ENCODE measurements at regions not wholly inside any gene's neighbourhood (a gene's known extent, or its start where the extent isn't known, plus 50 kb on each side); places are given as distances from the start of the nearest gene placed in this dataset.

DNA sequence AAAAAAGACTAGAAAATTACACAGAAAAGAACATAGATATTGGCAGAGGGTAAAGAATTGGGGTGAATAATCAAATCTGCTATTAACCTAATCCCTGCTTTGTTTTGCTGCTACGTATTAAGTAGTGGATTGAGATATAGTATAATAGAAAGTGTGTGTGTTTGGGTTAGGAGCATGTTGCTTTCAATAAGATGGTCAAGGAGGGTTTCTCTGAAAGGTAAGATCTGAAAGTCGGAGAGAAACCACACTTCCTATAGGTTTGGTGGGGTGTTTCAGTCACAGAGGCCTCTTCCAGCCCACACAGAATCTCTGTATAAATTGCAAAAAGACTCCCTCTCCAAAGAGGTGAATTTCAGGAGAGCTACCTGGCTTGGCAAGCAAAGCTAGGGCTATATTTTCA, 345.7 kb upstream of the SATB1 start:
- DNase-seq: no peak

DNA sequence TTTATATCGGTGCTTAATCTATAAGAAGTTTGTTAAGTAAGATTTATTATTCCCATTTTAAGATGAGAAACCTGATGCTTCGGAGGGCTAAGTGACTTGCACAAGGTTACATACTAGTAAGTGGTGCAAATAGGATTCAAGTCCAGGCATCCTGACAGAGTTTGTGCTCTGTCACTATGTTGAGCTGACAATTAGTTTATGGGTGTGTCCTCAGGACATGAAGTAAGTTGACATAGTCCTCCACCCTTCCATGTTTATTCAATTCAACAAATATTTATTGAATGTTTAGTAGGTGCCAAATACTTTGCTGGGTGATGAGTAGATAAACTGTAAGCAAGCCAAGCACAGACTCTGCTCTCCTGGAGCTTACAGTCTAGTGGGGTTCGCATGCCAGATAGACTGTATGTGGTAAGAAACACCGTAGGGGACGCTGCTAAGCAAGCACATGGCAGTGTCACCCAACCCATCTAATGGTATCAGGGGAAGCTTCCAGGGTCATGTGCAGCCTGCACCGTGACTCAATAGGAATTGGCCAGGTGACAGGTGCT, 342.7 kb upstream of the SATB1 start:
- no peak for DNase-seq

DNA sequence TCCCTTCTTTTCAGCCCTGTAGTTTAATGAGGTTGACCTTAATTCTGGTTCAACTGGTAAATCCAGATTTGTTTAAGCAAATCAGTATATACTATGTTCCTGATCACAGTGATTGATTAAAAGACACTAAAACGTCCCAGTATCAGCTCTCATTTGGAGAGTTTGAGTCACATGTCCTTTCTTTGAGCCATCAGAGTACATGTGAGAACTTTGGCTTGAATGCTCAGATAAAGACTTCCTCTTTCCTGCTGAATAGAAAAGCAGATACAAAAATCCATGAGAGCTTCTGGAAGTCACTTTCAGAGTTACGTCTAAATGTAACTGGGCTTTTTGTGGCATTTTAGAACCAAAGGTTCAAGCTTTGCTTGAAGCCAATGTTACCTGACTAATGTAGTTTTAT, 341.8 kb upstream of the SATB1 start:
- DNase-seq: no peak

DNA sequence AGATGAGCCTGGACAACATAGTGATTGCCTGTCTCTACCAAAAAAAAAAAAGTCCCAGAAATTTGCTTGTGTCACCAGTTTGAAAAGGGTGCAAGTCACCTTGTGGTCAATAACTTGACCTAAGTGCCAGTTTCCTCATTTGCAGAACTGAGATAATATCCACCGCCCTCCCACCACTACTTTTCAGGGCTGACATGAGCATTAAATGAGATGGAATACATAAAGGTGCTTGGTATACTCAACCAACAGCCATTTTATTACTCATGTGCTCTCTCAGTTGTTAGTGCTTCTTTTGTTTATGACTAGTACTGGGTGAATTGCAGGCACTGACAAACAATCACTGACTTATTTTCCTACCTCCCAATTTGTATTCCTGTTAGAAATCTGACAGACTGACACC, 340.5 kb upstream of the SATB1 start:
- DNase-seq: no peak

DNA sequence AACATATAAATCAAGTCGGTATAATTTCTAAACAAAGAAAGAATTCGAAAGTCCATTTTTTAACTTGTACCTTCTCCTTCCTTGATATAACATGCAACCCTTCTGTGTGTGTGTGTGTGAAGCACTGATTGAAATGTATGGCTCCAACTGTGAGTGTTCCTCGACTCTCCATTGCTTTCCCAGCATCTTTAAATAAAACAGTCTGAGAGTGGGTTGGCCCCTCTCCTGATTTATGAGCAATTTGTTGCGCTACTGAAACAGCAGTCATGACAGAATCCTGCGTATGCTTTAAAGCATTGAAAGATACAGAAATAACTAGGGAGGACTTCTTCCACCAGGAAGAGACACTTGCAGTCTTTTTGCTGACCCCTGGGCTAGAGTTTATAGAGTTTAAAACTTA, 340.0 kb upstream of the SATB1 start:
- DNase-seq: no peak

DNA sequence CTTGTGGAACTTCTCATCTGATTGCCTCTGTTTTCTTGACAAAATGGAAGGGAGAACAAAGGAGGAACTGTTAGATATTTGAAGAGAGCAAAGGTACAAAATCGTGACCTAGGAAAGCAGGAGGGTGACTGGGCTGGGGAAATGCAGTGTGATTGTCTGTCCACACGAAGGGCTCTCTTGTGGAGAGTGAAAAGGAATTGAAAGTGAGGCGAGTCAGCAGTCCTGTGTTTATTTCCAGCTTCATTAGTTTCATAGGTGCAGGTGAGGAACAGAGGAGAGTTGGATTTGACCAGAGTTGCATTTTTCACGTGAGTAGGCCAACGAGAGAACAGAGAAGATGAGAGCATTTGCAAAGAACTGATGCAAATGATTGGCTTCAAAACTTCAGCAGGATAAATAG, 336.4 kb upstream of the SATB1 start:
- no peak for DNase-seq

DNA sequence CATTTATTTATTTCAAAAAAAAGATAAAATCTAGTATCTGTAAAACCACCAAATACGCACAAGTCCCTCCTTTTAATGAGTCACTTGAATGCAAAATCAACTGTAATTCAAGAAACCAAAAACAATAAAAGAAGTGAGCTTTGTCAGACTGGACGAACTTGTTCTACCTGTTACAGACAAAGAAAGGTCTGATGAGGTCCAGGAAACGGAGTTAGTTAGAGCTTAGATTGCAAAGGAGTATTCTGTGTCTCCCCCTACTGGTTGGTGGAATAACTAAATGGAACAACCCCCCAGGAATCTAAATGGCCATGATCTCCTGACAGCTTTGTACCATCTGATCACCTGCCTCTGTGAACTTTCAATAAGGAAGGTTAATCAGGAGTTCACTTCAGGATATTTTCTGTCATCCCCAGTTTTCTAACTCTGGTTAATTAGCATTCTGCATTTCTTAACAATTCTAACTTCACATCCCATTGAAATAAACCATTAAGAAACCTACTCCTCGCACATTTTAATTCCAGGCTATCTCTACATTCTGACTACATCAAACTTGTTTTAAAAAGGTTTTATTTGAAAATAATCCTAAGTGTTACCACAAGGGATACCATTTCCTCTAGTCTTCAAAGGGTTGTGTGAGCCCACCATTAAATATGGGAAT, 333.0 kb upstream of the SATB1 start:
- peak; percentile 86 for DNase-seq

DNA sequence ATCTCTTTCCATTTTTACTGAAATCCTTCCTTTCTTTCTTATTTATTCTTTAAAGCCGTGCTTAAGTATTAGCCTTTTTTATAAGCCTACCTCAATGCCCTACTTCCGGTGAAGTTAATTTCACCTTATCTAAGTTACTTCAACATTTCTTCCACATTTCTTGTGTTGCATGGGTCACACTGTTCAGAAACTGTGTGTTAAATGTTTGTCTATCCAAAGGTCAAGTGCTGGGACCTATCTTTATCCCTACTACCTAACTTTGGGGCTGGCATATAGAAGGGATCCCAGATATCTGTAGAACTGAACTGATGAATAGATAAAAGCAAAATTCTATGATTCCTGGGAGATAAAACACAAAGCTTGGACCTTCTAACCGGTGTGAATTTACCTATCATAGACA, 332.3 kb upstream of the SATB1 start:
- DNase-seq: no peak

DNA sequence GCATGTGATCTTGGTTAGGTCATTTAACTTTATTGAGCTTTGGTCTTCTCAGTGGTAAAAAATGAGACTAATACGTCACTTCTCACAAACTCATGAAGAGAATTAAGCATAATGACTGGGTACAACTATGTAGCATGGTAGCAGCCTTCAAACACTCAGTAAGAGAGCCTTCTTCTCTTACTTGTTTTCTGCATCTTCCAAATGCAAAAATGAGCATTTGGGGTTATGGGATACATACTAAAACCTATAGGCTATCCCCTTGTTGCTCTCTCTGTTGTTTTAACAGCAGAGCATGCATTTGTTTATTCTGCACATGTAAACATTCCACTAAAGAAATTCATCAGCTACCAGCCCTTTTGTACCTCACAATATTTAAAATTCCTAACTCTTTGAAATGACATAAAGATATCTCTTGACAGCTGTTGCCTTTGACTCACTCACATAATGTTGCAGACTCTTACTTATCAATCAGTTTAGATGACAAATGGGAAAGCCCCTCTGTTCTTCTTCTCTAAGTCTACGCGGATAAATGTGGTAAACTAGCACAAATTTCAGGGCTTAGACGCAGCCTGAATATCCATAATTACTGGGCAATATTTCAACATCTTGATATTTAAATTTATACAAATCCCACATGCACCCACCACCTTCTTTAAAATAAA, 327.3 kb upstream of the SATB1 start:
- DNase-seq: no peak

DNA sequence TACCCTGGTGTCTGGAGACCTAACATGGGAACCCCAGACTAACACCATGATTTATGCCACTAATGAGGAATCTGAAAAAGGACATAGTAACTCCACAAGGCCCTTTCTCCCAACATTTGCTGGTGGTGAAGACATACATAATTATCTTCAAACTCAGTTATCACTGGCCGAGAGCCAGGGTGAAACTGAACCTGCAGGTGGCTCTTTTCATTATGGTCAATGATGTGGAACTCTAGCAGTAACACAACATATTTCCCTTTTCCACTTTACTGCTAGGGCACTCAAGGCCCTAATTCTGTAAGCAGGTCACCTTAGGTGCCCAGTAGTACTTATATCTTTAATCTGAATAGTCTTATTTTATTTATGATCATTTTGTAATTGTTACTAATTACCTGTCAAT, 326.4 kb upstream of the SATB1 start:
- DNase-seq: no peak

DNA sequence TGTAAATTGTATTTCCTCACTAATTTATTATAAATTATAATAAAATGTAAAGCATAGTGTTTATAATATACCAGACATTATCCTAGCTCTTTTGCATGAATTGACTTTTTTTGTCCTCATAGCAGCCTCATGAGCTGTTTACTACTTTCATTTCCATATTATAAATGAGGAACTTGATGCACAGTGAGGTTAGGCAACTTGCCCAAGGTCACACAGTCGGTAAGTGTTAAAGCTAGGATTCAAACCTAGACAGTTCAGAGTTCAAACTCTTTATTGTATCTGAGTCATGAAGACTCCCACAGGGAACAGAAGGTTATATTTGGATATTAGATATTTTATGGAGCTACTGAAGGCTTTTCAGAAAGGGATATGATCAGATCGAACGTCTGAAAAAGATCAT, 322.2 kb upstream of the SATB1 start:
- no peak for DNase-seq

DNA sequence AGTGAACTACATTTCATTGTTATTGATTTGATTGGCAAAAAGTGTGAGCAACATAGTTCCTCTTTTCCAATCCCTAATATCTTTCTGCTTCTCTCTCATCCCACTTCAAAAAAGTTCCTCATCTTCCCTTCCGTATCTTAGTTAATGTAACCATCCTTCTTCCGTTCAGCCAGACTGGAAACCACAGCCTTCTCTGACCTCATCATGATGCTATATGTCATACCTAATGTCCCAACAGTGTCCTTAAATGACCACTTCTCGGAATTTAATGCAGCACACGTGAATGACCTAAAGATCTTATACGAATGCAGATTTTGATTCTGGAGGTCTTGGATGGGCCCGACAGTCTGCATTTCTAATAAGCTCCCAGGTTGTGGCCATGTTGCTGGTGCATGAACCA, 320.3 kb upstream of the SATB1 start:
- DNase-seq: no peak

DNA sequence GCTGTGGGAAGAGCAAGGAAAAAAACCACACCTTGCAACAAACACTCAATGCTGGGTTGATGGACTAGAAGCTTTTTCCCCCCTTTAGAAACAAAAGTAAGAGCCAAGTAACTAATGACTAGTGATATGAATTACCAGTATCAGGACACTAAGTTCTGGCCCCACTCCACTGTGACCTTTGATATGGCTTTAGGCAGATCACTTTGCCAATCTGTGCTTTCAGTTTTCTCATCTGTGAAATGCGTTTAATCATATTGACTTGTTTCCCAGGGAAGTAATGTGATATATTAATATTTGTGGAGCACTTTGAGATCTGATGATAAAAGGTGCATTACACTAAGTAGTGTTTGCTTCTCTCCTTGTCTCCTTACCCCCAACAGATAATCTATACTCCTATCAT, 319.3 kb upstream of the SATB1 start:
- no peak for DNase-seq

DNA sequence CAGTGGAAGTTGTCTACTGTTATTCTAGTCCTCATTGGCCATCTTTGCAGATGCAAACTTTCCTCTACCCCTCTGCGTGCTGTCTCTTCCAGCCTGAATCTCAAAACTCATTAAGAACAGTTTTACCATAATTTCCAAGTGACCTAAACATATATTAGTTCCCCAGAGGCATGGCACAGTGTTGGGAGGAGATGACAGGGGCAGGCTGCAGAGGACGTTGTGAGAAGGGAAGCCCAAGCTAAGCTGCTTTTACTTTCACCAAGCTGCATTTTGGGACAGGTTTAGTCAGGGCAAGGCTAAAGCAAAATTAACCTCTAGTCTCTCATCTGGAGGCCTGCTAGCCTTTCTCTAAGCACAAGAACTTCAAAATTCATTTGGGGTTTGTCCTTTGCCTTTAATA, 318.6 kb upstream of the SATB1 start:
- no peak for DNase-seq

DNA sequence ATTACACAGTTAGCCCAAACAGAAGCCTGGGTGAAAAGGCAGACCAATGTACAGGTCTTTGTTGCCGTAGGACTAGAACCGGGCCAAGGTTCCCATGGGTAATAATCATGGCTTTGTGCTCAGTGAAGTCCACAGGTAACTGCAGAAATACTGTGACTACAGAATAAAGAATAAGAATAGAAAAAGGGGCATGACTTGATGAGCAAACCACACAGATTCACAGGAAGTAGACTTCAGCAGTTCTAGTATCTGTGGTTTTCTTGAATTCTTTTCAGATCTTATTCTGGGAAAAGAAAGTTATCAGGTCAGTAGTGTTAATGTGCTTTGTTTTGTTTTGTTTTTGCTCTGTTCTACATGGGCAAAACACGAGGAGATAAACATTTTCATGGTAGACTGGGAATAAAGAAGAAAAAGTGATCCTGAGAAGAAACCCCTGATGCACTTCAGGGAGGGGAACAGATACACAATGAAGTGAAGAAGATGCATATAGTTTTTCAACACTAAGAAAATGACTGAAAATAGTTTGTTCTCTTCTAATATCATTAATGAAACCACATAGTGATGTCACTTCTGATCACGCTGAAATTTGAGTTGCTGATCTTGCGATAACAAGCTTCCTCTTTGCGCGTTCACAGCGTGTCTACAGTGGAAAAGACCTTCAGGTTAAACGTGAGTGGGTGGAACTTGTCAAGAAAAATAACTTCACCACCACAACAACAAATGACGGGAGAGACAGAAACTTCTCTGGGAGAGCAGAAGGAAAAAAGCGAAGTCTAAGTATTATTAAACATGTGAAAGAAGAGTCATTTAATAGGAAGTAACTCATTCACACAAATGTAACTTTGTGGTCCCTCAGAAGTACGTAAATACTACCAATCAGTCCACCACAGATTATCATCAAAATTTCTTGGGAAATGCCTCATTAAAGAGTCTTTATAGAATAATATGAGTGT, 315.8 kb upstream of the SATB1 start:
- DNase-seq: peak; percentile 84

DNA sequence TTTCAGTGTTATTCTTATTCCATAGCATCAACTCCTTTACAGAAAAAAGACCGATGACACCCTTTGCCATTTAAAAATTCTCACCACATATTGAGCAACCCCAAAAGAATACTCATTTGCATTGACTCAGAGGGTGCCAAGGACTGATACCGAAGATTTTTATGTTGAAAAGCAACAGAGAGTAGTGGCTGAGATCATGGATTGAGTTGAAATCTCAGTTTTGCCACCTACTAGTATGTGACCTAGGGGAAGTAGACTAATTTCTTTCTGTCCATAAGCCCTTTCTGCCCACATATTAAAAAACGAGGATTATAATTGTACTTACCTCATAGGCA, 313.9 kb upstream of the SATB1 start:
- DNase-seq: no peak

DNA sequence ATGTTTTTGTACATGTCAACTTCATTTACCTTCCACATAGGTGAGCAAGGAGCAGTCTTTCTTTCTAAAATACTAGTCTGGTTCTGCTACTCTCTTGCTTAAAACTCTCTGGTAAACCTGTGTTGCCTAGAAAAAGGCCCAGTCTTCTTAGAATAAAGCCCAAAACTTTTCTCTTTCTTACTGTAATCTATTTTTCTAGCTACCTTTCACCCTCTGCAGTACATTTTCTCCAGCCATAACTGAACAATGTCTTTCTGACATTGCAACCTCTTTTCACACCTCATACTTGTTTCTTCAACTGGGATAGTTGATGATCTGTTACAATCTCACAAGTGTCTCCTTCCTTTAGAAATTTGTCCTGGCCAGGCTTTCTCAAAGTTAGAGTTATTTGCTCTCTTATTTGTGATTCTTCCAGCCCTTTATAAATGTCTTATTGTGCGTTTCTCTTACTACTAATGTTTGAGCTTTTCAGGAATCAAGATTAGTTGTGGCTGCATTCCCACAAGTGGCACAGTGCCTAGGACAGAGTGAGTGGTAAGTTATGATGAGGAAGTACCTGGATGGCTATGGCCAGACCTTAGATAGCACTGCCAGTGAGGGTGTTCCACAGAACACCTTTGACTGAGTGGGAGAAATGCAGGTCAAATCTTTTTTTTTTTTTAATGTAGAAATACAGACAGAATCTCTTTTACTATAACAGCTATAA, 313.4 kb upstream of the SATB1 start:
- DNase-seq: no peak

DNA sequence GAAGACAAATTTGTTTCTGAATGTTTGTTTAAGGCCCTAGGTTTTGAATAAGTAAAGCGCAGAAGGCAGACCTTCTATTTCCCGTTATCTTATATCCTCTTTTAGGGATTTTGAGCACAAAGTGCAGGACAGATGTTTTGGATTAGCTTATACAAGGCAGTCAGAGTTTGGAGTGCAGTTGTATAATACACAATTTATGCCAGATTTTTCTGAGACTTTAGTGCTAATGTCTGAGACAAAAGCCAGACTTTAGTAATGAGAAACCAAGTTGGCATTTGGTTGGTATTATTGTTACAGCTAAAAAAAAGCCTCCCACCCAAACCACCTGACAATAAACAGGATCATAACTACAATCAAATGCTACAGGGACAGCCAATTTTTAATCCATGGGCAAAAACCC, 309.9 kb upstream of the SATB1 start:
- DNase-seq: no peak

DNA sequence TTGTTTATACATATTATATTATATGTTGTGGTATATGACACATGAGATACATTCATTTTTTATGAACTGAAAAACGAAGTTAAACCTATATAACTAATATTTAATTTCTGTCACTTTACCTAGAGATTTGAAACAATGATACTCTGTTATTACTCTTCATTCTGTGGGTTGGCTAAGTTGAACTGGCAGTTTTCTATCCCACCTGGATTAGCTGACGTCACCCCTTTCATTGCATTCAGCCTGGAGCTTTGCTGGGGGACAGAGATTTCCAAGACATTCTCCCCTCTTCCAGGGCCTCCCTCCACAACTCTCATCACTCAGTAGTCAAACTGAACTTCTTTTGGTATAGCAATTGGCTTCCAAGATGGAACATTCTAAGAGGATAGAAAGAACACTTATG, 309.2 kb upstream of the SATB1 start:
- no peak for DNase-seq

DNA sequence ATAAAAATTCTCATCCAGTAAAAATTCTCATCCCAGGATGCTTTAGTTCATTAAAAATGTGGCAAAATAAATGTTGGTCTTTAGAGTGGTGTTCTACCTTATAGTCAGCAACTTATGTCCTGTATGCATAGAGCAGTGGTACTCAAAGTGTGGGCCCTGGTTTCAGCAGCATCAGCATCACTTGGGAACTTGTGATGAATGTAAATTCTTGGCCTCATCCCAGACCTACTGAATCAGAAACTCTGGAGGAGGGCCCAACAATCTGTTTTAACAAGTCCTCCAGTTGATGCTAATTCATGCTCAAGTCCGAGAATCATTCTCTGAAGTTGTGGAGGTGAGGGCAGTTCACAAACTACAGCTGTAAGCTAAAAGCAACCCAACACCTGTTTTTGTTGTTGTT, 307.3 kb upstream of the SATB1 start:
- no peak for DNase-seq

DNA sequence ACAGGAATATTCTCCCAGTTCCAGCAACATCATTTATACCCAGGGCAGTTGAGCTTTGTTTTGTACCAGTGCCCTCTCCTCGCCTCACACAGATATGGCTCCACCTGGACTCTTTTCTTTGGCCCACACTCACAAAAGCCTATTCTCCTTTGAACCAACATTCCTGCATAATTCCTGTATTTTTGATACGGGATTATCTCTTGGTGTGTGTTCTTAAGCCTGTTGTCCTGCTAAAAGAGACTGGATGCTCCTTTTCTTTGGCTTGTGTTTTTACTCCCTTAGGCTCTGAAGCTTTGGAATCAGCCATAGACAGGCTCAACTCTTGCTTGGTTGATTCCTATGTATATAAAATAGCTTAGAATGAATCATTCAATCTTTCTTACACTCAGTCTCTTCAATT, 305.4 kb upstream of the SATB1 start:
- DNase-seq: no peak

DNA sequence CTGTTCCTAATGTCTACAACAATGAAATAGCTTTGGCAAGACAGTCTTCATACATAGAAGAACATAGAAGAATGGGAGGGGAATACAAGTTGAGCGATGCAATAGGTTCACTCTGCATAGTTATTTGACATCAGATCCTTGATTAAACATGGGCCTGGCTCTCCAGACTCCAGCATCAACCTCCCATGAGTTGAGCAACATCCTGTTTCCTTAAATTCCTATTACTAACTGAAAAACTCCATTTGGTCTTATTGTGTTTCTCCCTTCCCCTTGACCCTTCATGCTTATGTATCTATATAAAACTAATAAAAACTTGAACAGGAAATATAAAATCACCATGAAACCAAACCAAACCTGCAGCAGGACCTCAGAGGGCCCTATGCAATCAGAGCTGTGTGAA, 304.5 kb upstream of the SATB1 start:
- no peak for DNase-seq

All from CD4-positive, alpha-beta T cell treated with Interleukin-12 subunit alpha and Interleukin-12 subunit beta, for 1 hour (primary cell).